ENCODE measurements at regions not wholly inside any gene's neighbourhood (a gene's known extent, or its start where the extent isn't known, plus 50 kb on each side); places are given as distances from the start of the nearest gene placed in this dataset.

GRCh38 chr2:240328526-240328925 lies 106.9 kb upstream of the GPC1 start:
- POLR2A ChIA-PET = no interaction called here
- CTCF ChIA-PET = no interaction called here

DNA sequence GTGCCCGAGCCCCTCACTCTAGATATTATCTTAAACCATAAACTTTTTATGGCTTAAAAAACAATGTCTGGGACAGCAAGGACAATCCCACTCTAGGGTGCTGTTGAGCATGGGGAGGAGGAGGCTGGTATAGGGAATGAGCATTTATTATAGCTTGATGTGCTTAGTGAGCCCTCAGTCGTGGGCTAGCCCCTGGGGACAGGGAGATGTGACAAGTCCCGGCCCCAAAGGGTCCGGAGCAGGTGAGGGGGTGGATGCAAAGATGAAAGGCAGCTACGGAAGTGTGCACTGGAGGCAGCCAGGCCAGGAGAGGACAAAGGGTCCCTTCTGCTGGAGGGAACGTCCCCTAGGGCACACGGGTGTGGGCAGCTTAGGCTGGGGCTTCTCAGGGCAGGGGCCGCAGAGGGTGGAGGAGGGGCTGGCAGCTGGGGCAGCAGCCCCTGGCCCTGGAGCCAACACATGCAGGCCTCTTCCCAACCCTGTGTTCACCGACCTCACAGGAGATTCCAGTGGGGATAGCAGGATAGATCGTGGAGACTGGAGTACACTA lies 106.3 kb upstream of the GPC1 start:
- ChIA-PET CTCF (no interaction called here), POLR2A (no interaction called here)

DNA sequence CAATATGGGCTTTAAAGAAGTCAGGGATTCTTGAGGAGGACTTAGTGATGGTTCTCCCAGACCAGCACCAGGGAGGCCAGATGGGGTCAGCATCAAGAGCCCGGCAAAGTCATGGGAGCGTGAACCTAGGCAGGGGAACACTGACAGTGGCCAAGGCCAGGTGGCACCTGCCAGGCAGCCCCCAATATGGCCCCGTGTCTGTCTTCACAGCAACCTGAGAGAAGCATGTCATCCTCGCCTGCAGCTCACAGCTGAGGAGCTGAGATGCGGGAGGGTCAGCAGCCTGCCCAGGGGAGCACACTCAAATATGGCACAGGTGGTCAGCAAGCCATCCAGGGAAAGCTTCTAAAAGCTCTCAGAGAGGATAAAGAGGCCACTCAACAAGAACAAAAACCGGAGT lies 105.7 kb upstream of the GPC1 start:
- CTCF ChIA-PET = no interaction called here

DNA sequence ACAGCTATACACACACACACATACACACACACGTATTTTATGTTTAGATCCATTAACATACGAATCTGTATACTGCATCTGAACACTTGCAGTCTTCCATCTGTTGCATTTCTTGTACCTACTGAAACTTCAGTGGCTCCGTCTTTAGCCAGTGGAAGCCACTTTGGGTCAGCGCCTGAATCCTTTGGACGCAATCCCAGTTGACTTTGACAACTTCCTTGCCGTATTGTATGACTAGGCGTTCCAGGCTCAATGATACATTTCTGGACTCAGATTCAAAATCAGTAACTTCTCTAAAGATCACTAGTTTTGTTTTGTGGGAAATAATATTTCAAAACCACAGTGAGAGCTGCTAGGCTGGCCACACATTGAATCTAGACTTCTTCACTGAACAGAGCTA lies 101.5 kb upstream of the GPC1 start:
- ChIA-PET CTCF (no interaction called here), POLR2A (no interaction called here)

More for the DNA sequence above, 105.7 kb upstream of the GPC1 start:
- POLR2A ChIA-PET = no interaction called here

- CTCF ChIA-PET = no interaction called here
- POLR2A ChIA-PET = no interaction called here
These were observed 100.4 kb upstream of the GPC1 start for GRCh38 chr2:240335061-240335460.

DNA sequence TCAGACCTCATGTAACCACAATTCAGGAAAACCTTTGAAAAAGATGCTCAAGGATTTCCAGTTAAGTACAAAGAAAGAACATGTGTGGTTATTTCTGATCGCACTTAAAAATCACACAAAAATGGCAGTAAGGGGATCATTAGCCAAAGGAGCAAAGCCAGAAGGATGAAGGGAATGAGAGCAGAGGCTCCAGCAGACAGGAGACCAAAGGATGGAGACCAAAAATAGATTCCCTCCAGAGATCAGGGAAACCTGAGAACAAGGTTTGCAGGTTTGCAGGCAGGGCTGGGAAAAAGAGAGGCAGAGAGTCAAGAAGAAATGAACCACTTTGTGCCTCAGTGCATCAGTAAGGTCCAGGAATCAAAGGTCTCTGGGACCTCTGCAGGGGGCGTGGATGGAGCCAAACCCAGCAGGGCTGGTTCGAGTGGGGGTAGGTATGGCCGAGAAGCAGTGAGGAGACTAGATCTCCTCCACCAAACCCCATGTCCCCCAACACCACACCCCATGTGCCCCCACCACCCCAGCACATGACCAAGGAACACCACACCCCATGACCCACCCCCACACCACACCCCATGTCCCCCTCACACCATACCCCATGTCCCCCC lies 98.5 kb upstream of the GPC1 start:
- ChIA-PET POLR2A (no interaction called here), CTCF (no interaction called here)

- POLR2A ChIA-PET = no interaction called here
- CTCF ChIA-PET = no interaction called here
These were observed 97.2 kb upstream of the GPC1 start for GRCh38 chr2:240338274-240338673.

DNA sequence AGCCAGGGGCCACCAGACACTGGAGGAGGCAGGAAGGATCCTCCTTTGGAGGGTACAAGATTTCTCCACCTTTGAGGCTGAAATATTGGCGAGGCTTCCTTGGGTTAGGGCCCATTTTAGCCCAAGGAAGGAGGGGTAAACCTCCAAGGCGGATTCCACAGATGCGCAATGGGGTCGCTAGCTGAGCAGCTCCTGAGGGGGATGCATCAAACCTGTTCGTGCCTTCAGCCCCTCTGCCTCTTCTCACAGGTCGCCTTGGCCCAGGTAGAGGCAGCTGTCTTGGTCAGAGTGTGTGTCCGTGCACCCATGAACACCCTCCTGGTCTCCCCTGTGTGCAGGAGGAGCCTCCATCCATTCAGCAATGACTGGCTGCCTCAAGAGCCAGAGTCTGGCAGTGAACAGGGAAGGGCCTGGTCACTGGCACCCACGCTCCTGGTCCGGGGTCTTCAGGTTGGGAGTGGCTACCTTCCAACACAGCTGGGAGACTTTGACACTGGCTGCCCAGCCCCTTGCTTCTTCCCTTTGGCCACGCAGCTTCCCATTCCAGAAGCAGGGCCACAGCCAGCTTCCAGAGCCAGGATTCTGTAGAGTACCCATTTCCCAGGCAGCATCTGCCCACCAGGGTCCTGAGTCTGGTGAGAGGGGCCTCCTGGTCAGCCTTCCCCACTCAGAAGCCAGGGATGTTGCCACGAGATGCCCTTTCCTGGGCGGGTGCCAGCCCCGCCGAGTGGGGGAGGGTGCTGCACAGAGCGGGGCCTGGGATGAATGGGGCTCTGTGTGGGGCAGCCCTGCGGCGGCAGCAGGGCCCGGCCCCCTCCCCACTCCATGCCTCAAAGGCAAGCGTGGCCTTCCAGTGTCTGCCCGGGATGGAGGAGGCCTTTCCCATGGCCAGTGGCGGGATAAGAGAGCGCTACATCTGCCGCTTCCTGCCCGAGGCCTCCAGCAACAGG lies 95.8 kb upstream of the GPC1 start:
- POLR2A ChIA-PET = no interaction called here
- CTCF ChIA-PET = no interaction called here

DNA sequence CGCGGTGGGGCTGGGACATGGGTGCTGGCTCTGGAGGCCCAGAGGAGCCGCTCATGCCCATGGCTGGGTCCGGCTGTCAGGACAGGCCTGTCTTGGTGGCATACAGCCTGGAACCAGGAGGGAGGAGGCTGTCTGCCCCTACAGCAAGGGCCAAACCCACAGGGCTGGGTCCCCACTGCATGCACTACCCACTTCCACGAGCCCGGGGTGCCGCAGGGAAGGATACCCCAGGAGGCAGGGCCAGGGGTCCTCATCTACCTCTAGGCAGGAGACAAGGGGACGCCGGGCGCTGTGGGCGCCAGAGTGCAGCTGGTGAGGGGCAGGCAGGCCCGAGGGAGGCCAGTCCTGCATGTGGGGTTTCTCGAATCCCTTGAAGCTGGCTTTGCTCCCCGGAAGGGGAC lies 95.1 kb upstream of the GPC1 start:
- ChIA-PET POLR2A (no interaction called here), CTCF (no interaction called here)

- CTCF ChIA-PET = no interaction called here
These were observed 94.4 kb upstream of the GPC1 start for GRCh38 chr2:240341064-240341463.

DNA sequence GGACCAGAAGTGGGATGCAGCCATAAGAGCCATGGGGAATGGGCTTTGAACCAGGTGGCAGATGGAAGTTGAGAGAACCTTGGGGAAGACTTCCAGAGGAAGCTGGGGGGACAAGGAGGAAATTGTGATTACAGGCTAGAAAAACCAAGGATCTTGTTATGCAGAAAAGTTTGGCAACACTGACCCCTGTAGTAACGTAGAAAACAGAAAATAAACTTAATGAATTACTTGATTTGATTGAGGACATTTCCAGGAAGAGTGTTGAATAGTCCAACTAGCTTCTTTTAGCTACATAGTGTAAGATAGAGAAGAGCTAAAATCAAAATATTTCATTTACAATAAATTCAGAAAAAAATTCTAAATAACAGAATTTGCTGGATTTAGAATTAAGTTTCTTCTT lies 91.9 kb upstream of the GPC1 start:
- ChIA-PET POLR2A (no interaction called here), CTCF (no interaction called here)

More at GRCh38 chr2:240341064-240341463, 94.4 kb upstream of the GPC1 start:
- POLR2A ChIA-PET = no interaction called here

DNA sequence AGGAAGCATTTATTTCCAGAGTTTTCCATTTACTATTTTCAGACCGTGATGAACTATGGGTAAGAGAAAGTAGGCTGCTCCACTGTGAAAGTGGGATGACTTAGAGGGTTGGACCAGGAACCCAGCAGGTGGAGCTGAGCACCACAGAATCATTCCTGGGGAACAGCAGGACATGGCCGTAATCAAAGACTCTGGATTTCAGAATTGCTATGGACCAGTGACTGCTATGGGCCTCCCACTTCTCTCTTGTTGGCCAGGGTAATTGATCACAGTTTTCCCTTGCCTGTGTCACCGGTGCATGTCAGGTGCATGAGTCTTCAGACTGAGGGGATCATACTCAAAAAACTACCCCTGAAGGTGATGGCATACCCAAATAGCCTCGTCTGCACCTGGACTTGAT lies 90.6 kb upstream of the GPC1 start:
- ChIA-PET POLR2A (no interaction called here), CTCF (no interaction called here)

GRCh38 chr2:240346015-240346752 lies 89.3 kb upstream of the GPC1 start:
- CTCF ChIA-PET = no interaction called here
- POLR2A ChIA-PET = no interaction called here

- ChIA-PET POLR2A (no interaction called here), CTCF (no interaction called here)
These were observed 88.6 kb upstream of the GPC1 start for GRCh38 chr2:240346753-240347372.

DNA sequence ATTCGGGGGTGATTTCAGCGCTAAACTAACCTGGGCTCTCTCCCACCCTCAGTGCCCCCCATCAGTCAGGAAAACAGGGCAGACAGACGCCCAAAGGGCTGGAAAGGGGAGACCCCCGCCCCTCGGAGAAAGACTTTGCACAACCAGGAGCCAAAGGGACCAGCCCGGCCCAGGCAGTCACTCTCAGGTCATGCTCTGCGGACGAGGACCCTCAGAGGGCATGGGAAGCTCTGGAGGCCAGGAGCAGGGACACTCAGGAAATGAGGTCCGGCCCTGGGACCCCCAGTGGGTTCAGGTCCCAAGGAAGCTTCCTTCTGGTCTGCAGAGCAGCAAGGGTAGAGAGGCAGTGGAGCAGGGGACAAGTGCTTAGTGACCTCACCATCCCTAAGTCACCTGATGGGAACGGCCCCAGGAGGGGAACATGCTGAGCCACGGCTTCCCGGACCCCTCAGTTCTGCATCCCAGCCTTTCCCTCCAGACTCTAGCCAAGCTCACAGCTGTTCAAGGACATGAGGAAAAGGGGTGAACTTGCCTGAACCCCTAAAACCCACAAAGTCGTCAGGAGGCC lies 88.0 kb upstream of the GPC1 start:
- CTCF ChIA-PET = no interaction called here
- POLR2A ChIA-PET = no interaction called here

DNA sequence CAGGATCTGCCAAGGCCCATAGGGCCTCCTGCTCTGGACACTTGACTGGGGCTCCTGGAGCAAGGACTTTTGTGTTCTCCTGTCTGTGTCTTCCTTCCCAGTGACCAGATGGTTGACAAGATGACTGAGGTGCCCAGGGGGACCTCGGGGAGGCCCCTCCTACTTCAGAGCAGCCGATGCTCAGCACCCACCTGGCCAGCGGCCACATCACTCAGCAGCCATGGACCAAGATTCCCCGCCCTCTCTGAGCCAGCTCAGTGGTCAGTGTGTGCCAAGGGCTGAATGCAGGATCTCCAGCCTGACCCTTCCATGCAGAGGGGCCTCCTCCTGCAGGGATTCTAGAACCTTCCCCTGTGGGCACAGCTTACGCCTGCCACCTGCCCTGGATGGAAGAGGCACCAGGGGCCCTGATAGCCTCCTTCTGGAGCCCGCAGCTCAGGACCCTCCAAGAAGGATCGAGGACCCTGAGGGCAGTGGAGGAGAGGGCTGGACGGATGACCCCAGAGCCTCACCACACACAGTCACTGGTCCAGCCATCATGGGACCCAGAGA lies 87.4 kb upstream of the GPC1 start:
- CTCF ChIA-PET = no interaction called here
- POLR2A ChIA-PET = no interaction called here

GRCh38 chr2:240348522-240348921 lies 86.9 kb upstream of the GPC1 start:
- CTCF ChIA-PET = no interaction called here
- POLR2A ChIA-PET = no interaction called here

GRCh38 chr2:240349133-240350005 lies 86.1 kb upstream of the GPC1 start:
- POLR2A ChIA-PET = no interaction called here
- CTCF ChIA-PET = no interaction called here

- ChIA-PET CTCF (no interaction called here), POLR2A (no interaction called here)
These were observed 85.5 kb upstream of the GPC1 start for GRCh38 chr2:240350006-240350355.

All from activated CD8-positive, alpha-beta memory T cell treated with anti-CD3 and anti-CD28 coated beads for 36 hours (primary cell).